ENCODE measurements at regions not wholly inside any gene's neighbourhood (a gene's known extent, or its start where the extent isn't known, plus 50 kb on each side); places are given as distances from the start of the nearest gene placed in this dataset.

DNA sequence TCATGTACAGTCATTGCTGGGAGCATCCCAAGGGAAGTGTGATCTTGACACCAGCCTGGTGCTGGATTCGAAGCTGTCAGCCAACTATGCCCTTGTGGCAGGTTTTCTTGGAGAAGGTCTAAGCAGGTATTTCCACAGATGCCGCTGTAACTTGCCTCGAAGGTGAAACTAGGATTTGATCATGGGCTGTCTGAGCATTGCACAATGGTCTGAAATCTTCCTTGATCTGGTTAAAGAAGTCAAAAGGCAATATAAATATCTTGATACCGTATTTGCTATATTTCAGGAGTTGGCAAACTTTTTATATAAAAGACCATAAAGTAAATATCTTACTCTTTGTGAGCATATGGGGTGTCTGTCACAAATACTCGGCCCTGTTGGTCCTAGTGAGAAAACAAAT lies 206.8 kb downstream of the LYPLAL1 start:
- TF ChIP-seq, protein P1, sequence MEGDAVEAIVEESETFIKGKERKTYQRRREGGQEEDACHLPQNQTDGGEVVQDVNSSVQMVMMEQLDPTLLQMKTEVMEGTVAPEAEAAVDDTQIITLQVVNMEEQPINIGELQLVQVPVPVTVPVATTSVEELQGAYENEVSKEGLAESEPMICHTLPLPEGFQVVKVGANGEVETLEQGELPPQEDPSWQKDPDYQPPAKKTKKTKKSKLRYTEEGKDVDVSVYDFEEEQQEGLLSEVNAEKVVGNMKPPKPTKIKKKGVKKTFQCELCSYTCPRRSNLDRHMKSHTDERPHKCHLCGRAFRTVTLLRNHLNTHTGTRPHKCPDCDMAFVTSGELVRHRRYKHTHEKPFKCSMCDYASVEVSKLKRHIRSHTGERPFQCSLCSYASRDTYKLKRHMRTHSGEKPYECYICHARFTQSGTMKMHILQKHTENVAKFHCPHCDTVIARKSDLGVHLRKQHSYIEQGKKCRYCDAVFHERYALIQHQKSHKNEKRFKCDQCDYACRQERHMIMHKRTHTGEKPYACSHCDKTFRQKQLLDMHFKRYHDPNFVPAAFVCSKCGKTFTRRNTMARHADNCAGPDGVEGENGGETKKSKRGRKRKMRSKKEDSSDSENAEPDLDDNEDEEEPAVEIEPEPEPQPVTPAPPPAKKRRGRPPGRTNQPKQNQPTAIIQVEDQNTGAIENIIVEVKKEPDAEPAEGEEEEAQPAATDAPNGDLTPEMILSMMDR (IDR thresholded peaks at IDR 0.05; ENCODE audit: insufficient read depth, low read depth, low read length, missing control alignments) = no peak
- DNase-seq (ENCODE audit: low read depth) = no peak
- no peak overlapping the region for H3K4me3 ChIP-seq (ENCODE audit: low read length)

DNA sequence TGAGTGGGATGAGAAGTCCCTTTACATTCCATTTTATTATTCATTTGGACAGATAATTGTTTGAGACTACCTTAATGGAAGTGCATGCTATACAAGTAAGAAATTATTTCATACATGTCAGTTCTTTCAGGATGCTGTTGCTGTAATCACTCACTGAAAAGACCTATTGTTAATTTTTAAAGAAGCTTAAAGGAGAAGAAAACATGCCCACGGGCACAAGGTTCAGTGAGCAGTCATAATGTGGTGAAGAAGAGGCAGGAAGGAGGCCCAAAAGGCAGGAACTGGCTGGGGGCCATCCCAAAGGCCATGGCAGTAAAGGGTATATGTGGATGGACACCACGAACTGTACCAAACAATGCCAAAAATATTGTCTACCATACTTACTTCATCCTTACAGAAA lies 206.0 kb downstream of the LYPLAL1 start:
- TF ChIP-seq, protein P1 (IDR thresholded peaks at IDR 0.05; ENCODE audit: insufficient read depth, low read depth, low read length, missing control alignments) = no peak
- no peak for DNase-seq (ENCODE audit: low read depth)
- H3K4me3 ChIP-seq (ENCODE audit: low read length) = no peak overlapping the region

DNA sequence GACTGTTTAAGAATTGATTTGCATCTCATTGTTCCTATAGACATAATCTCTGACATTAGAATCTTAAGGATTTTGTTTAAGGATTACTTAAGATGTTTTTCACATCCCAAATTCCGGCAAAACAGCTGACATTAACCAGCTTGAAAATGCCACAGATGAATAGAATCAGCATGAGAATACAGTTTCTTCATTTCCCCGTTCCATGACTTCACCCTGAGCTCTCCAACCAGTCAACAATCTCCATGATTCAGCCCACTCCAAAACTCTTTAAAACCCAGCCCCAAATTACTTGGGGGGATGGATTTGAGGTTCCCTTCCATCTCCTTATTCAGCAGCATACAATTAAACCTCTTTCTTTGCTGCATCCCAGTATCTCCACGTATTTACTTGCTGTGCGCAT lies 201.0 kb downstream of the LYPLAL1 start:
- no peak for DNase-seq (ENCODE audit: low read depth)

DNA sequence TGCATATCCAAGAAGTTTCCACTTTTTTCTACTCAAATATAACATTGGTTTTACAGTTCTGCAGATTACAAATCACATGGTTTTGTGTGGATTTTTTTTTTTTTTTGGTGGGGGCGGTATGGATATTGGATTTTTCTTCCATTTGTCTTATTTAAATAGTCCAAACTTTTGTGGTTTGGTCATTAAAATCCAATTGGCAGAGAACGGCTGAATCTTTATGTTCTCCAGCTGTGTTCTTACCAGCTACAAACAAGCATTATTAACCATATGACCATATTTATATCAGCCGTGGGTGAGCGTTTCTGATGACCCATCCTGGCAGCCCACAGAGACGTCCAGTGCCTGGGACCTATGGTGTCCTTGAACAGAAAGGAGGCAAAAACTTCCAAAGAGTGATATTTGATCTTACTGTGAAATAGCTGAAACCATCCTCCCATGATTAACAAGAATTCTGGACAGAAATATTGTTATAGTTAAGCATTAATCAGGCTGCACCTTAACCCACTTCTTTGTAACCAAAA lies 200.4 kb downstream of the LYPLAL1 start:
- no peak overlapping the region for H3K4me3 ChIP-seq (ENCODE audit: low read length)
- DNase-seq (ENCODE audit: low read depth) = no peak
- TF ChIP-seq, protein P1 (IDR thresholded peaks at IDR 0.05; ENCODE audit: insufficient read depth, low read depth, low read length, missing control alignments) = no peak

More for the DNA sequence above, 201.0 kb downstream of the LYPLAL1 start:
- no peak overlapping the region for H3K4me3 ChIP-seq (ENCODE audit: low read length)
- TF ChIP-seq, protein P1 (IDR thresholded peaks at IDR 0.05; ENCODE audit: insufficient read depth, low read depth, low read length, missing control alignments) = no peak

DNA sequence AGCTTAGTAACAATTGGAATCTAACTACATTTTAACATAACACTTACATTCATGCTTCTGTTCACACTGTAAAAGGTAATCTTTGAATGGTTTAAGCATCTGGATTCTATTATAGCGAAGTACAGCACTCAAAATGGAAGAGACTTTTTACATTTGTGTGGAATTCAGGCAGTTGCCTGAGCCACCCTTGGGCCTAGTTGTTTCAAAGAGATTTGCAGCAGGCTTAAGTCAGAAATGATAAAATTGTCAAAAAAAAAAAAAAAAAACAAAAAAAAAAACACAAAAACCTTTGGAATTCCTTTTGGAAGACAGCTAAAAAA lies 199.9 kb downstream of the LYPLAL1 start:
- no peak overlapping the region for H3K4me3 ChIP-seq (ENCODE audit: low read length)
- TF ChIP-seq, protein P1 (IDR thresholded peaks at IDR 0.05; ENCODE audit: insufficient read depth, low read depth, low read length, missing control alignments) = no peak
- no peak for DNase-seq (ENCODE audit: low read depth)

DNA sequence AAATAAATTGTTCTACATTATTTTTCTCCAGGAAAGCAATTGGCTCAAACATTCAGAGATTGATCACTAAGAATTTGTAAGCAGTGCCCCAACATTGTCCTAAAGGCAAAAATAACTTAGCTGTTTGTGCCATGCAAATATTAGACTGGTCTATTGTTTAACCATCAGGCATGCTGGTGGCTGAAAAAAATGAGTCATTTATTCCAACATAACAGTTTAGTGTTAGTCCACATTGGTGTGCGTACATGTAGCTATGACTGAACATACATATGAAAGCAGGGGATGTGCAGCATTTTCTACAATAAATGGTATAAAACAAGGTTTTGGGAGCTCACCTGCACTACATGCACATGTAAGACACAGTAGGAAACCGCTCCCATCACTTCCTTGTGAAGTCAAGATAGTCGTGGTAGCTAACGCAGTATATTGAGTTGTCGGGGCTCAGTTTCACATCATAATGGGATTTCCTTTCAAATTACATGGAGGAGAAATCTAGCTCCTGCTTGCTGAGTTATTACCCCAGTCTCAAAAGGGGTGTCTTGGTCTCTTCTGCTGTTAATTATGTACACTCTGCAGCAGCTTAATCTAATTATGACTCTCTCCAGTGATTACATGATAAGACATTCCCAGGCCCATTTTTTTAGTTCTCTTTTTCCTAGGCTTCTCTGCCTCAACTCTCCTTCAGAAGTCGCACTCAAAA lies 199.4 kb downstream of the LYPLAL1 start:
- no peak overlapping the region for H3K4me3 ChIP-seq (ENCODE audit: low read length)
- TF ChIP-seq, protein P1 (IDR thresholded peaks at IDR 0.05; ENCODE audit: insufficient read depth, low read depth, low read length, missing control alignments) = no peak
- DNase-seq (ENCODE audit: low read depth) = no peak

DNA sequence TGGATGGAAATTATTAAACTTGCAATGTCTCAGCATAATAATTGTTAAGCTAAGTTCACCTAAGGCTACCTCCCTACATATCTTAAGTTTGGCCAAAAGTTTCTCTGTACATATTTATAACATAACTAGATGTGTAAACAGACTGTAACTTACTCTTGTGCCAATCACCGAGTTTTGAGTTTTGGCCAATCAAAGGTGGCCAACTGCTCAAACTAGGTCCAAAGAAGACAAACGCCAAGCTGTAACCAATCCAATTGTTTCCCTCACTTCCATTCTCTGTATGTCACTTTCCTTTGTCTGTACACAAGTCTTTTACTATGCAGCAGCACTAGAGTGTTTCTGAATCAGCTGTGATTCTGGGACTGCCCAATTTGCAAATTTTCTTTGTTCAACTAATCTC lies 197.8 kb downstream of the LYPLAL1 start:
- DNase-seq (ENCODE audit: low read depth) = no peak
- no peak overlapping the region for H3K4me3 ChIP-seq (ENCODE audit: low read length)
- TF ChIP-seq, protein P1 (IDR thresholded peaks at IDR 0.05; ENCODE audit: insufficient read depth, low read depth, low read length, missing control alignments) = no peak

Measured in epithelial cell of esophagus (primary cell).